Tibial artery (tissue), 4 donors: ENCODE measurements at regions not wholly inside any gene's neighbourhood (a gene's known extent, or its start where the extent isn't known, plus 50 kb on each side); places are given as distances from the start of the nearest gene placed in this dataset.

ENCODE experiments used
- DNase-seq, 2 donors: peaks; one replicate each; pipeline ENCODE4 v3.0.0-alpha.2; 2019
- H3K27ac ChIP-seq, 2 donors: fragments of 200-600 bp; sonication (generic) in 1 of 2; 1 replicate in 1 of 2; 2 replicates in 1 of 2; pipeline ENCODE4 v1.5.1; 2018 to 2019; ENCODE audit warnings: mild to moderate bottlenecking in 1 of 2
- H3K27me3 ChIP-seq, 2 donors: fragments of 200-600 bp; sonication (generic) in 1 of 2; one replicate each; pipeline versions ENCODE4 v1.5.1 to v1.6.0; 2016 to 2019
- H3K36me3 ChIP-seq, 3 donors: fragments of 200-600 bp; sonication (generic) in 2 of 3; one replicate each; pipeline ENCODE4 v1.5.1; 2016 to 2019; ENCODE audit warnings: mild to moderate bottlenecking in 2 of 3
- H3K4me1 ChIP-seq, 4 donors: fragments of 200-600 bp; sonication (generic) in 2 of 4; 1 replicate in 3 of 4; 2 replicates in 1 of 4; pipeline ENCODE4 v1.5.1; 2016 to 2019
- H3K4me3 ChIP-seq, 2 donors: fragments of 200-600 bp; sonication (generic) in 1 of 2; 1 replicate in 1 of 2; 2 replicates in 1 of 2; pipeline ENCODE4 v1.5.1; 2018 to 2019; ENCODE audit warnings: mild to moderate bottlenecking in 2 of 2
- H3K9me3 ChIP-seq, 3 donors: fragments of 200-600 bp; sonication (generic) in 1 of 3; one replicate each; pipeline ENCODE4 v1.5.1; 2016 to 2019
- intact Hi-C: fragments of 100-400 bp; cut with DNase I; formaldehyde crosslinking; loops from one replicate; pipeline ENCODE4 v1.15.0; 2023; ENCODE audit warnings: low total_unique reads
- TF ChIP-seq, protein P1 (sequence below), 2 experiments: fragments of 200-600 bp in 1 of 2; fragments of 450-650 bp in 1 of 2; IDR thresholded peaks; one replicate each; pipeline ENCODE4 v1.5.1; 2017 to 2019; ENCODE audit warnings: antibody characterized with exemption in 2 of 2, mild to moderate bottlenecking in 1 of 2, moderate library complexity in 1 of 2

DNA sequence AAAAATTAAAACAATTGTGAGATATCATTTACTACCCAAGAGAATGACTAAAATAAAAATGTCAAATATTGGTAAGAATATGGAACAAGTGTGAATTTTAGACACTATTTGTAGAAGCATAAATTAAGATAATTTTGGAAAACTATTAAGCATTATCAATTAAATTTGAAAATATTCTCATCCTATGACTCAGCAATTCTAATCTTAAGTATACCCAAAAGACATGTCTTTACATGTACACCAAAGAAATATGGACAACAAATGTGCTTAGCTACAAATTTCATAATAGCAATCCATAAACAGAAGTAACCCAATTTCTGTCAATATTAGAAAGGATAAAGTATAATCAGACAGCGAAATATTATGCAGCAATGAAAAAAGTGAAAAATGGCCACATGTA is 1032.2 kb upstream of the SEMA6D start:
- Histone ChIP-seq H3K27me3 (no peaks in the 10 kb centered on the region), H3K36me3 (no peaks in the 10 kb centered on the region), H3K4me1 (no peaks in the 10 kb centered on the region), H3K27ac (no peak overlapping the region), H3K9me3 (no peaks in the 10 kb centered on the region), H3K4me3 (no peak overlapping the region)
- DNase-seq, result no peak
- TF ChIP-seq, protein P1, sequence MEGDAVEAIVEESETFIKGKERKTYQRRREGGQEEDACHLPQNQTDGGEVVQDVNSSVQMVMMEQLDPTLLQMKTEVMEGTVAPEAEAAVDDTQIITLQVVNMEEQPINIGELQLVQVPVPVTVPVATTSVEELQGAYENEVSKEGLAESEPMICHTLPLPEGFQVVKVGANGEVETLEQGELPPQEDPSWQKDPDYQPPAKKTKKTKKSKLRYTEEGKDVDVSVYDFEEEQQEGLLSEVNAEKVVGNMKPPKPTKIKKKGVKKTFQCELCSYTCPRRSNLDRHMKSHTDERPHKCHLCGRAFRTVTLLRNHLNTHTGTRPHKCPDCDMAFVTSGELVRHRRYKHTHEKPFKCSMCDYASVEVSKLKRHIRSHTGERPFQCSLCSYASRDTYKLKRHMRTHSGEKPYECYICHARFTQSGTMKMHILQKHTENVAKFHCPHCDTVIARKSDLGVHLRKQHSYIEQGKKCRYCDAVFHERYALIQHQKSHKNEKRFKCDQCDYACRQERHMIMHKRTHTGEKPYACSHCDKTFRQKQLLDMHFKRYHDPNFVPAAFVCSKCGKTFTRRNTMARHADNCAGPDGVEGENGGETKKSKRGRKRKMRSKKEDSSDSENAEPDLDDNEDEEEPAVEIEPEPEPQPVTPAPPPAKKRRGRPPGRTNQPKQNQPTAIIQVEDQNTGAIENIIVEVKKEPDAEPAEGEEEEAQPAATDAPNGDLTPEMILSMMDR (IDR thresholded peaks at IDR 0.05), result no peak
- intact Hi-C loops, result no loop called here

- intact Hi-C loops, result no loop called here
- H3K4me1 ChIP-seq, result no peaks in the 10 kb centered on the region
- no peak overlapping the region for H3K4me3 ChIP-seq
- no peak for DNase-seq
- H3K27ac ChIP-seq, result no peak overlapping the region
- H3K36me3 ChIP-seq, result no peaks in the 10 kb centered on the region
- TF ChIP-seq, protein P1 (IDR thresholded peaks at IDR 0.05), result no peak
- no peaks in the 10 kb centered on the region for H3K9me3 ChIP-seq
- H3K27me3 ChIP-seq, result no peaks in the 10 kb centered on the region
Measured at GRCh38 chr15:46685681-46686080, 1031.6 kb upstream of the SEMA6D start.

- no peaks in the 10 kb centered on the region for H3K9me3 ChIP-seq
- H3K27me3 ChIP-seq, result no peaks in the 10 kb centered on the region
- H3K4me3 ChIP-seq, result no peak overlapping the region
- DNase-seq, result no peak
- intact Hi-C loops, result no loop called here
- H3K27ac ChIP-seq, result no peak overlapping the region
- TF ChIP-seq, protein P1 (IDR thresholded peaks at IDR 0.05), result no peak
- no peaks in the 10 kb centered on the region for H3K4me1 ChIP-seq
- H3K36me3 ChIP-seq, result no peaks in the 10 kb centered on the region
Measured at GRCh38 chr15:46696281-46696680, 1021.0 kb upstream of the SEMA6D start.

DNA sequence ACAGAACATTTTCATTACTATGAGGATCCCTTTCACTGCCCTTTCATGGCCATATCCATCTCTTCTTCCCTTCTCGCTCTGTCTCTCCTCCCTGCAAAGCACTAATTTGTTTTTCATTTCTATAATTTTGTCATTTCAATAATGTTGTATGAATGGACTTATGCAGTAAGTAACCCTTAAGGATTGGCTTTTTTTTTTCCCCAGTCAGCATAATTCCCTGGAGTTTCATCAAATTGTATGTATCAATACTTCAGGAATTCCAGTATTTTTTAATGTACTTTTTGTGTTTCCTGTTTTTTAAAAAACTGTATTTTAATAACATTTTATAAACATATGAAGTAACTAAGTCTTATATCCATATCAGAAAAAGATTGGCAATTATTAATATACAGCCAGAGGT is 1016.0 kb upstream of the SEMA6D start:
- DNase-seq, result no peak
- H3K27ac ChIP-seq, result no peak overlapping the region
- H3K36me3 ChIP-seq, result no peaks in the 10 kb centered on the region
- TF ChIP-seq, protein P1 (IDR thresholded peaks at IDR 0.05), result no peak
- no peak overlapping the region for H3K4me3 ChIP-seq
- no peaks in the 10 kb centered on the region for H3K27me3 ChIP-seq
- intact Hi-C loops, result no loop called here
- no peaks in the 10 kb centered on the region for H3K4me1 ChIP-seq
- no peaks in the 10 kb centered on the region for H3K9me3 ChIP-seq

DNA sequence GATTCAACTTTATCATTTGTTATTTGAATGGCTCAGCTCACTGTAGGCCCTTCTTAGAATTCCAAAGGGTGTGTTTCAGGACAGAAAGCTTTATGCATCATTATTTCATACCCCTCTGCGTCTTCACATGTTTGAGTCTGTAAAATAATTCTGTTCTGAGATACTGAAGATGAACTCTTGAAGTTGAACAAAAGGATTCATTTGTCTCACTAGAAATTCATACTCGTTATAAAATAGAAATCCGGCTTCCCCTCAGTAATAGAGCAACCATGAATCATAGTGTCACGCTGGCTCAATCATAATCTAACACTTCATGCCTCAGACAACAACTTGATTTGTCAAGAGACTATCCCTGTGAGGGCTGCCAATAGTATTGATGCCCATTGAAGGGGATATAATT is 1015.4 kb upstream of the SEMA6D start:
- Histone ChIP-seq H3K36me3 (no peaks in the 10 kb centered on the region), H3K9me3 (no peaks in the 10 kb centered on the region), H3K27me3 (no peaks in the 10 kb centered on the region), H3K27ac (no peak overlapping the region), H3K4me1 (no peaks in the 10 kb centered on the region), H3K4me3 (no peak overlapping the region)
- intact Hi-C loops, result no loop called here
- TF ChIP-seq, protein P1 (IDR thresholded peaks at IDR 0.05), result no peak
- no peak for DNase-seq
